T-helper 2 cell treated with Interferon-gamma antibody and Interleukin-4, amounts not matched to agents 100 ng/mL and 5 ng/mL, for 36 hours (primary cell): ENCODE measurements at regions not wholly inside any gene's neighbourhood (a gene's known extent, or its start where the extent isn't known, plus 50 kb on each side); places are given as distances from the start of the nearest gene placed in this dataset.

Experiments
- intact Hi-C: fragments of 100-400 bp; cut with micrococcal nuclease; formaldehyde crosslinking; loops from one replicate; pipeline ENCODE4 v1.15.1; 2023

DNA sequence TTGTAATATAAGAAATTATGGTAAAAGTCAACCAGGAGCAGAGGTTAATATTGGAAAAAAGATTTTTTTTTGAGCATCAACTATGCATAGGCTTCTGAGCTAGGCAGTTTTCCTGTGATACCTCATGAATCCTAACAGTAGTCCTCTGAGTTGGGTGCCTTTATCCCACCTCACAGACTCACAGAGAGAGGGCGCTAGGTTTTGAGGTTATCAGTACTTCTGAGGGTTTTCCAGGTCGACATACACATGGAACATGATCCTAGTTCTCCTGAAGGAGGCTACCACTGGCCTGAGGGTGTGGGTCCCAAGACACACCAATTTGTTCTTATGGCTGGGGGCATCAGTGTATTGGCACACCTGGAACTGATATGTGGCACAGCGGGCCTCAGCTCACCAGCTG, 358.8 kb upstream of the JAG1 start:
- intact Hi-C loops, result no loop called here

DNA sequence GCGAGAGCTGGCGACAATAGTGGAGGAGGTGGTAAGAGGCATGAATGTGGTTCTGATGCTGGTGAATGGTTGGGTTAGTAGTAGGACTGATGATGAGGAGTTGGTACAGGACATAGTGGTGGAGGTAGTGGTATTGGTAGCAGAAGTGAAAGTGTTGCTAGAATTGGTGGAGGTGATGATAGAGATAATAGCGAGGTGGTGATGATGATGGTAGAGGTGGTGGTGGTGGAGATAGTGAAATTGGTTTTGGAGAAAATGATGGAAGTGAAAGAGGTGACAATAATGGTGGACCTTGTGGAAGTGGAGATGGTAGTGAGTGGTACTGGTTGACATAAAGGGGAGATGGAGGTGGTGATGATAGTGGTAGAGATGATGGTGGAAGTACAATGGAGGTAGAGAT, 360.2 kb upstream of the JAG1 start:
- intact Hi-C loops, result no loop called here

DNA sequence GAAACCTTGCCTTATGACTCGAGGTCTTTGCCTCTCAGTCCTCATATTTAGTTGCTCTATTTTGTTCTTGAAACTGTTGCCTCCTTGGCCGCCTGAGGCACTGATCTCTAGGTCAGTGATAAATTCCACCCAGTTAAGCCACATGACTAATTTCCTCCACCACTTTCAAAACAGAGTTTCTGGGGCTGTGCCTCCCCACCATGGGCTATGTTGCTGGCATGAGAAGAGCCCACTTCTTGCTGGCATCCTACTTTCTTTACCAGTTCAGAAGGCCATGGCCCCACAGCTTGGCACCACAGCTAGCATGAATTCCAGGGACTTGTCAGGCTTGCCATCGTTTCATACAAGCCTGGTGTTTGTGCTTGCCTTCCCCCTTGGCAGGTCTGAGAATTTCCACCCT, 361.4 kb upstream of the JAG1 start:
- intact Hi-C loops, result no loop called here

DNA sequence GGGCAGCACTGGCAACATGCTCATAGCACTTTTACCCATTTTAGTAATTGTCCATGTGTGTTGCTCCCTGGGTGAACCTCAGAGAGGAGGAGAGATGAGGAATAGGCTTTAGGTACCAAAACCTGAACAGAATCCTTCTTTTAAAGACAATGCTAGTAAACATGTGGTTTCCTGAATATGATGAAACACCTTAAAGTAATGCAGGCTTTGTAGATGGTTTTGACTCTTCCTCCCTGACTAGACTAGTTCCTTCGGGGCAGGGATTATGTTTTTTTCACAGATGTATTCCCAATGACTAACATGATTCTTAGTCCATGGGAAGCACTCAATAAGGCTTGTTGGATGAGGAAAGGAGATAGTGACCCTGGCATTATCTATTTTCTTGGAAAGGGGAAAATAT, 367.6 kb upstream of the JAG1 start:
- intact Hi-C loops, result no loop called here

DNA sequence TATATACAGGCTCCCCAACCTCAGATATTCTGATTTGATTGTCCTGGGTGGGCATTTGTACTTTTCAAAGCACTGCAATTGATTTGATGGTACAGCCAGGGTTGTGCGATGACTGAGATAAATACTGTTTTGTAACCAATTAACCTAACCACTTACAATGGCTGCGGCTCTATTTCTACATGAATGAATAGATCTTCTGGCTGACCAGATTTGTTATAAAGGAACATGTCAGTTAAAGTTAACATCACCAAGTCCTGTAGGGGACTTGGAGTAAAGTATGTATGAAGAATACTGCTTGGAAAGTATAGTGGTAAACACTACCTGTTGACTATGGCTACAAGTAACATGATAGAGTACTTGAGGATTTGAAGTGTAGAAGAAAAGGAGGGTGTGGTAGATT, 369.2 kb upstream of the JAG1 start:
- intact Hi-C loops, result no loop called here

DNA sequence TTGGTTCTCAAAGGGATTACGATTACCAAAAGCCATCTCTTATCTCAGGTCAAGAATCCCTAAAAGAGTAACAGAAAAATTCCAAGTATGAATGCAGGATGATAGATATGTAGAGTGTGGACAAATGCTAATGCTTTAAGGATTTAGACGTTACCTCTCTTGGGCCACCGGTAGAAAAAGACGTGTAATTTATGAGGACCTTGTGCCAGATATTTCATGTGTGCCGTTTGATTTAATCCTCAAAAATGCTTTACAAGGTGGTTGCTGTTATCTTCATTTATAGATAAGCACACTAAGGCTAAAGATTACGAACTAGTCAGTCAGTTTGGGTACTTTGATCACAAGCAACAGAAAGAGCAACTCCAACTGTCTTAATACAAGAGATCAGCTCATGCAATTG, 370.8 kb upstream of the JAG1 start:
- intact Hi-C loops, result no loop called here

DNA sequence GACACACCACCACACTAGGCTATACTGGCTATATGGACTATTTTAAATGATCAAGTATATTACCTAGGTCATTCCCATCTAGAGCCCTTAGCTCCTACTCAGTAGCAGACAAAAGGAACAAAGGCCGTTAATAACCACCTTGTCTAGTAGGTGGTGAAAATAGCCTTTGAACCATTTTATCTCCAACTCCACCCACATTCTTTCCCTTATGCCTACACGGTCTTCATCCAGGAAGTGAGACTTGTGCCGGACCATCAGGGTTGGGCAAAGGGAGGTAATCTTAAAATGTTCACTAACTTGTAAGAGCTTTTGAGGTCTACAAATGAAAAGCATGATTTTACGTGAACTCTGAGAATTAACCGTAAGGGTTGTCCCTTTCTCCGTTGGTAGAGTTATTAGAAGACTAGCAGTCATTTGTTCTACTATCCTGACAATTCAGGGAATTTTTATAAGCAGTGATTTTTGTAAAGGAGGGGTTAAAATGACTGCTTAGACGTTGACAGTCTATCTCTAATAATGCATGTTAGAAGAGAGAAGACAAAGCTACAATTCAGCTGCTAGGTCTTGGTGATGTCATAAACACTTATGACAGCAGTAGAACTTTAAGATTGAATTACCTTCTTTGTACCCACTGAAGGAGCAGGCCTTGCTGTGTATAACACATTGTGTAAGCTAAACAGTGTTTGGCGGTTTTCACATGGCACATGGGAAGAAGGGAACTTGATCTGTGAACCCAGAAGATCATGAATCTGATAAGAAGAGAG, 371.8 kb upstream of the JAG1 start:
- intact Hi-C loops, result no loop called here

DNA sequence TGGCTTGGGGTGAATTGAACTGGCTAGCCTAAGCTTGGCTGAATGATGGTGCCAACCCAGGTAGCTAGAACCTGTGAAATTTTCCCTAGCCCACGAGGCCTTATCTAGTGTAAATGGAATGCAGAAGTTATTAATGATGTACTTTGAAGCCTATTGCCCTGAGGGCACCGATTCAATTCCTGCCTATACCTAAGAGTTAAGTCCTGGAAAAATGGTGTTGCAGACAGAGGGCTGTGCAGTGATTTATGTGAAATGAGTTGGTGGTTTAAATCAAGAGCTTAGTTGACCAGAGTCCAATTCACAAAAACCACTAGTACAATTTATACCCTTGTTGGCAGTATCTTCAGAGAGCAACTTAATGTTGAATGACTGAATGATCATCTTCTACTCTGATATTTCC, 373.8 kb upstream of the JAG1 start:
- intact Hi-C loops, result no loop called here

DNA sequence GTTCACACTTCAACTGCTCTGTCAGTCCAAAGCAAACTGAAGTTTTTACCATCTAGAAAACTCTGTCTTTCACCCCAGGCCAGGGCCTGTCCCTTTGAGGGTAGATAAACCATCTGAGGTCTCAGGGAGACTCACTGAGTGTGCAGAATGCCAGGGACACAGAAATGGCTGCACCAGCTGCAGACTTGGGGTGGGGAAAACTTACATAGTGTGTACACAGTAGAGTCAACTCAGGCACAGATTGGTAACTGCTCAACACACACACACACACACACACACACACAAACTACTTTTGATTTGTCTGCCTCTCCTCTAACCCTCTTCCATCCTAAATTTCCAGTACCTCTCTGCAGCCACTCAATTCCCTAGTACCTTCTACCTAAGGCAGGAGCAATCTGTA, 374.9 kb upstream of the JAG1 start:
- intact Hi-C loops, result no loop called here

DNA sequence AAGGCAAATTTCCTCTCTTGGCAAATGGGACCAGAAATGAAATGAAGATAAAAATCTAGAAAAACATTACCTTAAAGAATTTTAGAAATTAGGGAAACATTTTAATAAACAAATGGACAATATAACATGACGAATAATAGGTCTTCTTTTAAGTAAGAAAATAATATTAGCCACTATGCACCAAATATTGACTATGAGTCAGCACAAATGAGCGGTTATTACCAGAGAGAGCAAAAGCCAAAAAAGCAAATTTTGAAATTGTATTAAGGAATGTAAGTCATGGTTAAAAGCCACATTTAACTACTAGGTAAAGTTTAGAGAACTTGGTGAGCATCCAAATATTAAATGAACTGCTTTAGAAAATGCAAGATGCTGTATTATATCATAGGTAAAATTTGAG, 376.6 kb upstream of the JAG1 start:
- intact Hi-C loops, result no loop called here

DNA sequence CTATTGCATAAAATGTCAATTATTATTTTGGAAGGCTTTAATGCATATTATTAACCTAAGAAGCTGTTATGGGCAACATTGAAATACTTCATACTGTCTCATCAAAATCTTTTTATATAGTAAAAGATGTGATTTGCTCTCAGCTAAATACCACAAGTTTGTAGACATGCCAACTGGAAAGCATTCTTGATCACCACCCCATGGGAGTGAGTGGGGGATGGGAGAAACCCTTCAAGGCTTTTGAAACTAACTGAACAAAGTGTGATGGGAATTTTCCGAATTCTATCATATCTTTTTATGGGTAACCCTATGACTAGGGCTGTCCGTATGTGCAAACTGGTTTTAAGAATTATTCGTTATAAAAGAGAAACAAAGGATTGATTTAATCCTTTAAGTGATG, 377.3 kb upstream of the JAG1 start:
- intact Hi-C loops, result no loop called here

DNA sequence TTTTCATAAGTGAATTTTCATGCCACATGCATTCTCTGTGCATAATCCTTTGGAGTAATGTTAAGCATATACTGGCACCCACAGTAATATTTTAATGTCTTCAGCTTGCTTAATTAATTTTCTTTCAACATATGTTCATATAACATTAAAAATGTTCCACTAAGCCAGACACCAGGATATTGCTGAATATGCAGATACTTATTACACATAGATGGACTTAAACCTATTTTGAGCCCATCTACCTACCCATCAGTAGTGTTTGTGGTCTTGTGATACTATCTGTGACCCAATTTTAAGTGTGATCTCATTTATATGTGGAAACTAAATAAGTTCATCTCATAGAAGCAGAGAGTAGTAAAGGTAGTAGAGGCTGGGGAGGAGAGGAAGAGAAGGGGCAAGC, 379.5 kb upstream of the JAG1 start:
- intact Hi-C loops, result no loop called here

DNA sequence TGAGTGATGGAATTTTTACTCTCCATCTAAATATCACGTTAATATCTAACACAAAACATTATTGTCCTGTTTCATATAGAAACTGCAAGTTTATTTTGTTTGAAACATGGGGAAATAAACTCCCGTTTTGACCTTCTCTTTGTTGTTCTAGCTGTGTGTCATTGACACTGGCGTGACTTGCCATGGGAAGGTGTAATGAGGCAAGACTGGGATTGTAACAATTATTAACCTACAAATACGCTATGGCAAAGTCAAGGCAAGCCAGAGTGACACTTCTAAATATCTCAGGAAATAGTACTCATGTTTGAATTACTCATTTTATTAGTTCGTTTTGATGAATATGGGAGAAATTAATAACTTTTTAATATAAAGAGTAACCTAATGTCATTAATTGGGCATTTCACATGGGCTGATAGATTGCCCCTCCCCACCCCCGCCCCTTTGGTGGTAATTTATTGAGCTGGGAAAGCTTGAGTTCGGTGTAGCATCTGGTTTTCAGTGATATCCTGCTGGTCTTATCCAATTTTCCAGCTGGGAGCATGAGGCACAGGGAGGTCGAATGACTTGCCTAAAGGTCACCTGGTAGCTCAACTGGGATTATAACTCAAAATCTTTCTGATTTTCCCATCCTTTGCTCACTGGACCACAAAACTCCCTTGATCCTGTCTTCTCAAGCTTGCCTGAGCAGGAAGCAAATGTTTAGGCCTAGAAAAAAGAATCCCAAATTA, 380.6 kb upstream of the JAG1 start:
- intact Hi-C loops, result no loop called here

DNA sequence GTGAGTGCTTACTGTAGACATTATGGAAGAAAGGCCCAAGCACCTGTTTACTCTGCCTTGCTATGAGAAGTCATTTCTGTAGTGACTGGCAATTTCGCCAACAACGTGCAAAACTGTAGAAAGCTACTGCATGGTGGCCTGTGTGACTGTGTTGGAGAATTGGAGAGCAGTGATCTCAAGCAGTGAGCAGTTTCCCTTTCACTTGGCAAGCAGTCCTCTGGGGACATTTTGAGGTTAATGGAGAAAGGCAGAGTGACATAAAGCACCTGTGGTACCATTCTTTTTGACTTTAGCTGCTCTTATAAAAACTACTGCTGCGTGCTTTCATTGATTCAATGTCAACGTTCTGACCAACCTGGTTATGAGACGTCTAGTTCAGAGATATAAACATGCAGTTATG, 382.6 kb upstream of the JAG1 start:
- intact Hi-C loops, result no loop called here

DNA sequence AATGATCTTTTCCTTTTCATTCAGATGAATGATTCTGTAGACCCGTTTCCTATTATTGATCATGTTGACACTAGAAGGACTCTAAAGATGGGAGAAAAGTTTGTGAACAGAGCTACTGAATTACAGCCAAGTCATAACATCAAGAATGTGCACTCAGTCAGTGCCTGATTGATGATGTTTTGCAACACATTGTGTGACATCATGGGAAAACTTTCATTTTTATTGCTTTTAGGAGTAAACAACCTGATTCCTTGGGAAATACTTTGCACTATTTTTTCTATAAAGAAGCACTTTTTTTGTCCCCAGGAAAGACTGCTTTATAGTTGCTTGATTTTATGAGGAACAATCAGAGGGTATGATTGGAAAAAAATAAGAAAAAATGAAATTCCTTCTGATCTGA, 383.8 kb upstream of the JAG1 start:
- intact Hi-C loops, result no loop called here

DNA sequence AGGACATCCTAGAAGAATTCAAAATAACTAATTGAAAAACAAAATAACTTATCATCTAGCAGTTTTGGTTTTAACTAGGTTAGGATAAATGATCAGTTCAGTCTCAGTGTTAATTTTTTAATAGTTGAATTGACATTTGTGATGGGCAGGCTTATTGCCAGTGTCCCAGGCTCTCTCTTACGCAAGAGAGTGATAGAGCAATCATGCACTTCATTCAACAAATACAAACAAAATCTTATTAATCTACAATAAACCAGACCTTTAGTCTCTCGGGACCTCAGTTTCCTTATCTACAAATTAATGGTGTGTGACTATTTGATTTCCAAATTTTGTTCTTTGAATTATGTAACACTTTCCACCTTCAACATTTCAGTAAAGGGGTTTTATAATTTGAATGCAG, 385.9 kb upstream of the JAG1 start:
- intact Hi-C loops, result no loop called here

DNA sequence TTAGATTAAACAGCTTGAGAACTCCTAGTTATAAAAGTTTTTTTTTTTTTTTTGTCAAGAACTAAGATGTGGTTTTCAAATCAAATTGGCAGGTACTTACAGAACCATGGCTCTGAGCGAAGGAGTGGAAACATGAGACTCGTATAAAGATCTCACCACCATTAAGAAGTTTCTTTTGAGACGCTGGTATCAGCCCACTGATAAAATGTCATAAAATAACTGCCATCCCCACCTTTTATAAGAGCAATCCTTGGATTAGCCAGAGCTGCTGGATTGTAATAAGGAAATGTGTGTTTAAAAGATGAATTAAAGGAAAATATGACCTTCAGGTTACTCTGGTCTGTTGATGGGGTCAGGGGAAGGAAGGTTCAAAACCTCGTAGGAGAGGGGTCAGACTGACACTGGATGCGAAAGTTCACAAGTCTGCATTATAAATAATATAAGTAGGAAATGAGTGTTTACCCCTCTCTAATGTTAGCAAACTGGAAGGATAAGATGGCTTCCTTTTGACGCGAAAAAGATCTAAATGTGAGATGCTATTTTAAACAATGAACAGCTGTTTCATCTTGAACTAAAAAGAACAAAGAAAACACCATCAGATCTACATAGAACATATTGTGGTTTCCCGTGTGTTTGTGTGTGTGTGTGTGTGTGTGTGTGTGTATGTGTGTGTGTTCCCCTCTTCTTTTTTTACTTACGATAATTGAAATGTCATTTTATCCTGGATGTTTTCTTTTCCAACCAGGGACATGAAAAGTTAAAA, 386.8 kb upstream of the JAG1 start:
- intact Hi-C loops, result no loop called here

DNA sequence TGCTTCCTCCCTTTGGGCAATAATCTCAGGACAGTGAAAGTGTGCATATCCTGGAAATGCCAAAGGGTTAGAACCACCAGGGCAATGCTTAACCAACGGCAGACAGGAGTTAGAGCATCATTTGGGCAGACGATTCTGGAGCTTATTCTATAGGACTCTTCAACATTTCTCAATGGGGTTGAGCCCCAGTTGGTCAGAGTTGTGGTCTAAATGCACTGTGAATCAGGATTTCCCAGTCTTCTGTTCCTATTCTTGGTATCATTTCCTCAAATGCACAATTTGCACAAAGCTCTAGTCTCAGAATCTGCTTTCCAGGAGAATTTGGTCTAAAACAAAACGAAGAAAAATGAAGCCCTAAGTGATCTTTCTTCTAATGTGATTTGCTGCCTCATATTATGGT, 389.6 kb upstream of the JAG1 start:
- intact Hi-C loops, result no loop called here

DNA sequence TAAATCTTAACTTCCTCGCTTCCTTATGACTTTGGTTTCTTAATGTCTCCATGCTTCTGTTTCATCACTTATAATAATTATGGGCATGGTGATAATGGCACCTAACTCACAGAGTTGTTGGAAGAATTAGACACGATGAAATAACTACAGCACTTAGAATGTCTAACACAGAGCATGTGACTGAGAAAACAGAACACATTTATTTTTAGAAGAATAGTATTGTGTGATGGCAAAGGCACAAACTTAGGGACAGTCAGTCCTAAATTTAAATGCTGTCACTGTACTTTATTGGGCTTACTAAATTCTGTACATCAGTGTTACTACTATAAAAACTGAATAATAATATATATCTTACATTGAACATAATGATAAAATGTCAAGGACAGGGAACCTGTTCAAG, 391.1 kb upstream of the JAG1 start:
- intact Hi-C loops, result no loop called here

DNA sequence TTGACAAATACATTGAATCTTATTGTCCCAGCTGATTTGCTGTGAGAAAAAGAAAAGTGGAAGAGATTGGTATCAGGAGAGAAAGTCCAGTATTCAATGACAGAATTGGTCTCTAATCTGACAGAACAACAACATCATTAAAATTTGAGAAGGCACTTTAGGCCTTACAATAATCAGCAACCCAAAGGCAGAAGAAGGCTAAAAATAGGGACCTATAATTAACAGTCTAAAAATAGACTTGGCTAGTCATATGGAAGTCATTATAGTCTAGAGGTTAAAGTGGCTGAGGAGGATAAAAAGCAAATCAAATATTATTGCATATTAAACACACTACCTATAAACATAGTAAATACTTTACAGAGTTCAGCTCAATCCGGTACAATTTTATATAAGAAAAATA, 393.6 kb upstream of the JAG1 start:
- intact Hi-C loops, result no loop called here

DNA sequence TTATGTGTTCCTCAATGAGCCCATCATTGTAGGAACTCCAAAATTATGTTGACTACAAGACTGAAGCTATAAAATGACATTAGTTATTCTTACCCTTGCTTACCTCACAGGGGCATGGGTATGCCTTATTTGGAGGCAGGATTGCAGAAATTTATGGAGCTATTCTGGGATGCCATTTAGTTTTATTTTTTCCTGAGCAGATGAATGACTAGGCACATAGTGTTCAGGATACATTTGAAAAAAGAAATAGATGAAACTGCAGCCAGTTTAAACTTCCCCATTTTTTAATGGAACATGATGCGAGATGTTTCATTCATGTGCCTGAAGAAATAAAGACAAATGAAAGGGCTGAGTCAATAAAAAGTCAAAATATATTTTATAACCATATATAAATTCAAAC, 399.2 kb upstream of the JAG1 start:
- intact Hi-C loops, result no loop called here

DNA sequence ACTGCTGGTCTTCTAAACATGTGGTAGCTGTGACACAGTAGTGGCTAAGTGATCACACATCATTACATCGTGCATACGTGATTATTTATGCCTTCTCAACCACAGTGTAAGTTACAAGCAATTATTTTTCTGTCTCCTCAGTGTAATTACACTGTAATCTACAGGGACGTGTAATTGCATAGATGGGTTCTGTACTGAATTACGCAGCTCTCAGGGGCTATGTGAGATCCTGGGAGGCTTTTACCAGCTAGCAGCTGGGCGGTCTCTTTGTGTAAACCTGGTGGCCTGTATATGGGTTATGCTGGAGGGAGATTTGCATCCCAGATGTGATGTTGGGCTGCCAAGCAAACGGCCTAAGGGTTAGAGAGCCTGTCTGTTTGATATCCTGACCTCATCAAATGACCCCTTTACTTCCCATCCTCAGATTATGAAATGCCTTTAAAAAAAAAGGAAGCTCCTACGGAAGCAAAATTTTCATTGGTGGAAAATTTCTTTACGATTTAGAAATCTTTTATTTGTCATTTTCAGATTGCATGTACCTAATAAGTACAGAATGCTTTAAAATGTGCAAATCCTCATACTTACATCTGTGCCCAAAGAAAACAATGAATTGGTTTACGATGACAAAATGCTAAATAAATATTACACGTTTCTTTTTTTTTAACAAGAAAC, 402.8 kb upstream of the JAG1 start:
- intact Hi-C loops, result no loop called here
